HepG2 (cell line): ENCODE measurements at regions not wholly inside any gene's neighbourhood (a gene's known extent, or its start where the extent isn't known, plus 50 kb on each side); places are given as distances from the start of the nearest gene placed in this dataset.

ENCODE experiments used
- ATAC-seq: fragments of 200-7000 bp; cut with Tn5 transposase; 3 replicates; pipeline ENCODE4 v1.9.1; 2020; ENCODE audit warnings: mild to moderate bottlenecking, moderate library complexity
- BruUV-seq: library from RNA; stranded (reverse); fragments of 400-500 nt; replicated peaks from 2 replicates; lab custom pipeline; 2021; lab: Mats Ljungman, UMichigan
- CTCF ChIA-PET: fragments of 300-600 bp; formaldehyde crosslinking; extraction: SDS; loops from one replicate; lab custom pipeline; 2021; ENCODE audit warnings: low total read pairs, inconsistent platforms, low intra/inter-chr PET ratio; lab: Yijun Ruan, JAX
- POLR2A ChIA-PET: fragments of 350-600 bp; sonication (Branson Sonifier 250); formaldehyde crosslinking; loops from one replicate; lab custom pipeline; 2020; ENCODE audit warnings: antibody characterized with exemption, inconsistent platforms; lab: Yijun Ruan, JAX
- DNase-seq: peaks from one replicate; pipeline ENCODE4 v3.0.0-alpha.2; 2015; ENCODE audit warnings: low spot score
- FAIRE-seq: peaks from 3 replicates; lab custom pipeline; 2011; peaks lifted over from hg19 to GRCh38; lab: Jason Lieb, UNC
- H2AFZ ChIP-seq: one replicate; pipeline ENCODE4 v1.6.1; 2011; ENCODE audit warnings: low read length, inconsistent platforms
- H3K27ac ChIP-seq: fragments of 300-600 bp; 3 replicates; pipeline ENCODE4 v1.8.0; 2011; ENCODE audit warnings: mixed run types, mild to moderate bottlenecking, mixed read lengths, low read length, inconsistent platforms; ENCODE audit not compliant: insufficient read depth; ENCODE audit errors: extremely low read length
- H3K27me3 ChIP-seq, 2 experiments: fragments of 200-600 bp in 1 of 2; 2 replicates in 1 of 2; 3 replicates in 1 of 2; pipeline versions ENCODE4 v1.6.0 to v1.8.0; 2011; ENCODE audit warnings: low read length in 2 of 2, mild to moderate bottlenecking in 2 of 2, moderate library complexity in 2 of 2, inconsistent platforms in 1 of 2; ENCODE audit not compliant: insufficient read depth in 2 of 2, control insufficient read depth in 1 of 2
- H3K36me3 ChIP-seq, 2 experiments: fragments of 200-600 bp in 1 of 2; replicated peaks in 1 of 2; 2 replicates in 1 of 2; 3 replicates in 1 of 2; pipeline versions ENCODE4 v1.5.1 to v1.8.0; 2011; ENCODE audit warnings: low read length in 2 of 2, inconsistent platforms in 1 of 2; ENCODE audit not compliant: insufficient read depth in 2 of 2, control insufficient read depth in 1 of 2
- H3K4me1 ChIP-seq: 2 replicates; pipeline ENCODE4 v1.5.1; 2012; ENCODE audit warnings: low read length, inconsistent platforms; ENCODE audit not compliant: insufficient read depth
- H3K4me2 ChIP-seq: 2 replicates; pipeline ENCODE4 v1.6.0; 2011; ENCODE audit warnings: low read depth, low read length, inconsistent platforms
- H3K4me3 ChIP-seq, 3 experiments: fragments of 200-600 bp in 1 of 3; sonication (generic), shearing (Covaris generic) in 1 of 3; replicated peaks in 1 of 3; 2 replicates each; pipeline ENCODE4 v1.5.1; 2011 to 2016; ENCODE audit warnings: low read length in 3 of 3, inconsistent platforms in 2 of 3, low read depth in 2 of 3, mild to moderate bottlenecking in 2 of 3, control low read depth in 1 of 3, mixed read lengths in 1 of 3; ENCODE audit not compliant: insufficient read depth in 1 of 3
- H3K79me2 ChIP-seq: one replicate; pipeline ENCODE4 v1.6.1; 2011; ENCODE audit warnings: low read length, inconsistent platforms; ENCODE audit not compliant: insufficient read depth
- H3K9ac ChIP-seq: 2 replicates; pipeline ENCODE4 v1.6.0; 2011; ENCODE audit warnings: mild to moderate bottlenecking, low read depth, low read length, inconsistent platforms; ENCODE audit not compliant: insufficient read depth
- H3K9me3 ChIP-seq: 2 replicates; pipeline ENCODE4 v1.5.1; 2012; ENCODE audit warnings: mild to moderate bottlenecking, low read length
- H4K20me1 ChIP-seq: 2 replicates; pipeline ENCODE4 v1.6.0; 2011; ENCODE audit warnings: inconsistent platforms, mild to moderate bottlenecking, low read length, moderate library complexity; ENCODE audit not compliant: insufficient read depth
- BRD4 ChIP-seq: sonication (generic); formaldehyde crosslinking; IDR thresholded peaks from 2 replicates; pipeline ENCODE4 v1.4.0; 2020; ENCODE audit warnings: missing genetic modification reagents
- CEBPB ChIP-seq: IDR thresholded peaks from 2 replicates; pipeline ENCODE4 v1.6.1; 2011; ENCODE audit warnings: low read depth, low read length, improper control_type of control experiment, borderline replicate concordance
- GATA4 ChIP-seq: sonication (generic); IDR thresholded peaks from 2 replicates; pipeline ENCODE4 v1.6.1; 2016; ENCODE audit warnings: antibody characterized with exemption, low read depth, borderline replicate concordance
- GLI4 ChIP-seq: sonication (generic); formaldehyde crosslinking; IDR thresholded peaks from 2 replicates; pipeline ENCODE4 v1.5.1; 2020; ENCODE audit warnings: missing genetic modification reagents, mild to moderate bottlenecking, moderate library complexity, borderline replicate concordance
- JUNB ChIP-seq: sonication (generic); formaldehyde crosslinking; IDR thresholded peaks from 2 replicates; pipeline ENCODE4 v1.8.0; 2022; ENCODE audit warnings: missing genetic modification reagents, mild to moderate bottlenecking, borderline replicate concordance
- MEF2D ChIP-seq: sonication (generic); formaldehyde crosslinking; IDR thresholded peaks from 2 replicates; pipeline ENCODE4 v1.5.1; 2020; ENCODE audit warnings: mild to moderate bottlenecking, missing genetic modification reagents
- ONECUT2 ChIP-seq: sonication (generic); formaldehyde crosslinking; IDR thresholded peaks from 2 replicates; pipeline ENCODE4 v1.4.0; 2020; ENCODE audit warnings: missing genetic modification reagents
- REXO4 ChIP-seq: sonication (generic); formaldehyde crosslinking; IDR thresholded peaks from 2 replicates; pipeline ENCODE4 v1.8.0; 2022; ENCODE audit warnings: missing genetic modification reagents, mild to moderate bottlenecking, borderline replicate concordance
- SNAI1 ChIP-seq: sonication (generic); formaldehyde crosslinking; IDR thresholded peaks from 2 replicates; pipeline ENCODE4 v1.5.0; 2020; ENCODE audit warnings: mild to moderate bottlenecking, missing genetic modification reagents, borderline replicate concordance
- TCF7L2 ChIP-seq: IDR thresholded peaks from 2 replicates; pipeline ENCODE4 v1.6.1; 2011; ENCODE audit warnings: mild to moderate bottlenecking, low read depth, low read length, moderate library complexity
- ZBTB33 ChIP-seq: sonication (generic); formaldehyde crosslinking; IDR thresholded peaks from 2 replicates; pipeline ENCODE4 v1.4.0; 2020; ENCODE audit warnings: missing genetic modification reagents
- ZBTB4 ChIP-seq: sonication (generic); formaldehyde crosslinking; IDR thresholded peaks from 2 replicates; pipeline ENCODE4 v1.4.0; 2020; ENCODE audit warnings: missing genetic modification reagents, mild to moderate bottlenecking, borderline replicate concordance
- ZFP36 ChIP-seq: fragments of 150-350 bp; IDR thresholded peaks from 2 replicates; pipeline ENCODE4 v1.6.1; 2018; ENCODE audit warnings: borderline replicate concordance, low read length, low read depth; ENCODE audit not compliant: partially characterized antibody
- ZNF207 ChIP-seq: fragments of 450-650 bp; IDR thresholded peaks from 2 replicates; pipeline ENCODE4 v1.6.1; 2016; ENCODE audit warnings: antibody characterized with exemption, borderline replicate concordance
- ZNF577 ChIP-seq: sonication (generic); formaldehyde crosslinking; IDR thresholded peaks from 2 replicates; pipeline ENCODE4 v1.4.0; 2020; ENCODE audit warnings: mild to moderate bottlenecking, low read depth, missing genetic modification reagents, borderline replicate concordance
- ZSCAN20 ChIP-seq: sonication (generic); formaldehyde crosslinking; IDR thresholded peaks from 2 replicates; pipeline ENCODE4 v1.4.0; 2020; ENCODE audit warnings: missing genetic modification reagents, mild to moderate bottlenecking, borderline replicate concordance
- WGBS: methylation state at CpG from one replicate; pipeline ENCODE4 v1.1.6; 2017; ENCODE audit warnings: low lambda C conversion rate; 5-methylcytosine and 5-hydroxymethylcytosine counted together
- in situ Hi-C: cut with HindIII; loops from 2 replicates; pipeline ENCODE4 v1.10.0; 2017; ENCODE audit warnings: low pct_unique_long_range_greater_than_20kb; ENCODE audit not compliant: extremely low pct_ligation_motif_present
- intact Hi-C: fragments of 100-400 bp; cut with micrococcal nuclease; formaldehyde crosslinking; loops from one replicate; pipeline ENCODE4 v1.10.0; 2022; ENCODE audit not compliant: unreplicated experiment

GRCh38 chr15:93150910-93151881 is 62.2 kb upstream of the RGMA start:
- Histone ChIP-seq H3K4me2 (no peak overlapping the region), H3K4me3 (no peak overlapping the region), H4K20me1 (no peaks in the 10 kb centered on the region), H3K27ac (no peak overlapping the region), H3K4me1 (no peaks in the 10 kb centered on the region), H2AFZ (no peak overlapping the region), H3K9ac (no peak overlapping the region), H3K27me3 (peaks cover 0 to 24% of the 10 kb centered on the region in 2 experiments; a peak in 3 of 5 replicates), H3K36me3 (no peaks in the 10 kb centered on the region), H3K9me3 (no peaks in the 10 kb centered on the region), H3K79me2 (no peaks in the 10 kb centered on the region)
- ChIA-PET CTCF (no interaction called here), POLR2A (no interaction called here)
- in situ Hi-C loops (no loop called here), intact Hi-C loops (no loop called here)
- ATAC-seq (no peak), DNase-seq (no peak), FAIRE-seq (no peak)
- WGBS, result 6% methylated on average over 11 of the region's 14 CpGs
- no TSS peak for BruUV-seq
- TF ChIP-seq GATA4, result no peak
- TF ChIP-seq ZBTB4 (CRISPR knock-in tag), result no peak
- TF ChIP-seq BRD4, result no peak
- TF ChIP-seq CEBPB, result no peak
- TF ChIP-seq JUNB (CRISPR knock-in tag), result no peak
- TF ChIP-seq MEF2D (CRISPR knock-in tag), result no peak
- no peak for TF ChIP-seq ZBTB33 (CRISPR knock-in tag)
- no peak for TF ChIP-seq ZNF577 (CRISPR knock-in tag)
- no peak for TF ChIP-seq ZSCAN20 (CRISPR knock-in tag)
- TF ChIP-seq GLI4 (CRISPR knock-in tag), result no peak
- TF ChIP-seq ZFP36, result no peak
- TF ChIP-seq REXO4 (CRISPR knock-in tag), result no peak
- TF ChIP-seq SNAI1, result no peak
- TF ChIP-seq ZNF207, result no peak
- TF ChIP-seq ONECUT2 (CRISPR knock-in tag), result no peak
- no peak for TF ChIP-seq TCF7L2
